ENCODE measurements at regions not wholly inside any gene's neighbourhood (a gene's known extent, or its start where the extent isn't known, plus 50 kb on each side); places are given as distances from the start of the nearest gene placed in this dataset.

- no peaks in the 10 kb centered on the region for H3K36me3 Mint-ChIP-seq (ENCODE audit: low read depth)
- peaks cover 8% of the 10 kb centered on the region for H3K9me3 Mint-ChIP-seq
- no peaks in the 10 kb centered on the region for H3K27me3 Mint-ChIP-seq (ENCODE audit: low read depth)
- H3K27ac Mint-ChIP-seq, result no peak overlapping the region
- H3K4me3 Mint-ChIP-seq, result no peak overlapping the region
- no peaks in the 10 kb centered on the region for H3K4me1 Mint-ChIP-seq (ENCODE audit: low read depth)
Measured at GRCh38 chr7:124338861-124339260, 306.0 kb upstream of the TMEM229A start.

DNA sequence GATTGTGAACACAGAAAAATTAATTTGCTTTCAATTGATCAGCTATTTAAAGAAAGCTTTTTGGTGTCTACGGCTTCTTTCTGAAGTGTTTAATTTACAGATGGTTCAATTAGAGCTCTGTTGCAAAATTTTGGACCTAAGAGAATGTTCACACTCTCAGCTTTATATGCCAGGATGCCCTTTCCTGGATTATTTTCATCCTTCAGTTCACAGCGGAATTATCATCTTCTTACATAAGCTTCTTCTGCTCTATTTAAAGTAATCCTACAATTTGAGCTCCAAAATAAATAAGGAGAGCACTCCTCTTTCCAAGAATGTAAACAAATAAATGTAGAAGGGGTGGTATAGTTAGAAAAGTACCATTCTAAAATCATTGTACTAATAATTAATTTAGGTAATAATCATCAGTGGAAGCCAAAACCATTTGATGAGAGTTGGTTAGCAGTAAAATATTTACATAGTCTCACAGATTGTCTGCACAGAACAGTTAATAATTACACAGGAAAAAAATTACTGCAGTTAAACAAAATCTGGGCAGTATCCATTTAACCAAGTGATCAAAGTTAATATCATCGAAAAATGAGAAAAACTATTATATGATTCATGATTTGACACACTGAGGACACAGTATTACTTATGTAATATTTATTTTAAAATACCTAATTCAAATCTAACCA is 298.0 kb upstream of the TMEM229A start:
- no peak overlapping the region for H3K4me3 Mint-ChIP-seq
- no peaks in the 10 kb centered on the region for H3K27me3 Mint-ChIP-seq (ENCODE audit: low read depth)
- H3K4me1 Mint-ChIP-seq (ENCODE audit: low read depth), result no peaks in the 10 kb centered on the region
- H3K27ac Mint-ChIP-seq, result no peak overlapping the region
- no peaks in the 10 kb centered on the region for H3K9me3 Mint-ChIP-seq
- H3K36me3 Mint-ChIP-seq (ENCODE audit: low read depth), result no peaks in the 10 kb centered on the region

DNA sequence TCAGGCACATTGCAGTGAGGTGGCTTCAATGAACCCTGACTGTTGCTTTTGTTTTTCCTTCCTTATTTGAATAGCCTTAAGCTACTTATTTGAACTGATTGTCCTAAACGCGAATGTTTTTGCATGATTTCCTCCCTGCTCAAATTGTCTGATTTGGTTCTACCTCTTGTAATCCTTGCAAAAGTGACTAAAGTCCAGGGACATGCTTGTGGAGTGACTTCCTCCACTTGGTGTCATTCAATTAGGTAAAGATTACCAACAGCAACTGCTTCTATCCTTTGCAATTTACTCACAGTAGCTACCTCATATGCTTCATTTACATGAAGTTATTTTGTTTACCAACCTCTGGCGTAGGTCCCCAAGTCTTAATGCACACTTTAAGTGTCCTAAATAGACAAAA is 295.9 kb upstream of the TMEM229A start:
- Mint-ChIP-seq H3K4me1 (ENCODE audit: low read depth) (no peaks in the 10 kb centered on the region), H3K27me3 (ENCODE audit: low read depth) (no peaks in the 10 kb centered on the region), H3K4me3 (no peak overlapping the region), H3K27ac (no peak overlapping the region), H3K9me3 (no peaks in the 10 kb centered on the region), H3K36me3 (ENCODE audit: low read depth) (no peaks in the 10 kb centered on the region)

DNA sequence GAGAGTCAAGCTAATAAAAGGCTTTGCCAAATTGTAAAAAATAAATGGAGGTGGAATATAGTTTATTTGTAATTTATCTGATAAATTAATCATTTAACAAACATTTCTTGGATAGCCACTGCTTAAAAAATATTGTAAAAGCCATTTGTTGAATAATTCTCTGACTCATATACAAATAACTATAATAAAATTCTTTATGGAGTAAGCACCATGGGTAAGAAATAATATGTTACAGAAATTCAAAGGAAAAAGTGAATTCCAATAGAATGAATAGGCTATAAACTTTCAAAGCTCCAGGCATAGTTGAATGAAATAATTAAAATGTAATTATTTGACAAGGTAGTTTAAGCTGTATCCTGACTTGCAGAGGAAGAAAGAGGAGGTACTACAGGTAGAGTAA is 291.4 kb upstream of the TMEM229A start:
- Mint-ChIP-seq H3K27me3 (ENCODE audit: low read depth) (no peaks in the 10 kb centered on the region), H3K4me1 (ENCODE audit: low read depth) (no peaks in the 10 kb centered on the region), H3K36me3 (ENCODE audit: low read depth) (no peaks in the 10 kb centered on the region)

GRCh38 chr7:124323597-124323996 is 290.7 kb upstream of the TMEM229A start:
- Mint-ChIP-seq H3K27ac (no peak overlapping the region), H3K4me3 (no peak overlapping the region)

More for the DNA sequence above, 291.4 kb upstream of the TMEM229A start:
- H3K4me3 Mint-ChIP-seq, result no peak overlapping the region
- no peak overlapping the region for H3K27ac Mint-ChIP-seq
- no peaks in the 10 kb centered on the region for H3K9me3 Mint-ChIP-seq

GRCh38 chr7:124322561-124322960 is 289.7 kb upstream of the TMEM229A start:
- Mint-ChIP-seq H3K4me3 (no peak overlapping the region), H3K36me3 (ENCODE audit: low read depth) (no peaks in the 10 kb centered on the region), H3K4me1 (ENCODE audit: low read depth) (no peaks in the 10 kb centered on the region)

More at GRCh38 chr7:124323597-124323996, 290.7 kb upstream of the TMEM229A start:
- no peaks in the 10 kb centered on the region for H3K4me1 Mint-ChIP-seq (ENCODE audit: low read depth)
- no peaks in the 10 kb centered on the region for H3K36me3 Mint-ChIP-seq (ENCODE audit: low read depth)
- no peaks in the 10 kb centered on the region for H3K9me3 Mint-ChIP-seq
- H3K27me3 Mint-ChIP-seq (ENCODE audit: low read depth), result no peaks in the 10 kb centered on the region

GRCh38 chr7:124318721-124319450 is 286.0 kb upstream of the TMEM229A start:
- H3K36me3 Mint-ChIP-seq (ENCODE audit: low read depth), result no peaks in the 10 kb centered on the region
- no peaks in the 10 kb centered on the region for H3K27me3 Mint-ChIP-seq (ENCODE audit: low read depth)
- no peak overlapping the region for H3K4me3 Mint-ChIP-seq
- no peaks in the 10 kb centered on the region for H3K9me3 Mint-ChIP-seq
- no peaks in the 10 kb centered on the region for H3K4me1 Mint-ChIP-seq (ENCODE audit: low read depth)
- H3K27ac Mint-ChIP-seq, result no peak overlapping the region

More at GRCh38 chr7:124322561-124322960, 289.7 kb upstream of the TMEM229A start:
- no peaks in the 10 kb centered on the region for H3K27me3 Mint-ChIP-seq (ENCODE audit: low read depth)
- H3K27ac Mint-ChIP-seq, result no peak overlapping the region
- H3K9me3 Mint-ChIP-seq, result no peaks in the 10 kb centered on the region

DNA sequence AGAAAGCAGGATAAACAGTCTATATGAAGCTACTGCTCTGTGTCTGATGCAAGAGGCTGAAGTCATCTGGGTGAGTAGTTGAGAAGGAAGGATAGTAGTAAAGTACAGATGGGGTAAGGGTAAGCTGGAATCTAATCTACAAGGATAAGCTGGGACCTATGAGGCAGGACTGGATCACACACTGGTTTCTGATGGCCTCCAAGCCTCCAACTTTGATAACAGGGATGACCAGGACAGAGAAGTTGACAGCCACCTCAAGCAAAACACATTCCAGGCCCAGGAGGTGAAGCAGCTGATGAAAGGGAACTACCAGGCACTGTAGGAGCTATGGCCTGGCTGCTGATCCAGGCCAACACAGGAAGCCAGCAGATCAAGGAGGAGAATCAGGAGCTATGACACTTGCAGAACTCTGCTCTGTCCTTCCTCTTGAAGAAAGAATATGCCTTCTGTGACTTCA is 278.1 kb upstream of the TMEM229A start:
- Mint-ChIP-seq H3K27me3 (ENCODE audit: low read depth) (no peaks in the 10 kb centered on the region), H3K4me1 (ENCODE audit: low read depth) (no peaks in the 10 kb centered on the region), H3K4me3 (no peak overlapping the region), H3K27ac (no peak overlapping the region), H3K9me3 (no peaks in the 10 kb centered on the region), H3K36me3 (ENCODE audit: low read depth) (no peaks in the 10 kb centered on the region)

- H3K4me1 Mint-ChIP-seq (ENCODE audit: low read depth), result no peaks in the 10 kb centered on the region
- no peak overlapping the region for H3K27ac Mint-ChIP-seq
- no peak overlapping the region for H3K4me3 Mint-ChIP-seq
- no peaks in the 10 kb centered on the region for H3K27me3 Mint-ChIP-seq (ENCODE audit: low read depth)
- no peaks in the 10 kb centered on the region for H3K36me3 Mint-ChIP-seq (ENCODE audit: low read depth)
- H3K9me3 Mint-ChIP-seq, result no peaks in the 10 kb centered on the region
Measured at GRCh38 chr7:124308384-124308783, 275.5 kb upstream of the TMEM229A start.

- no peaks in the 10 kb centered on the region for H3K27me3 Mint-ChIP-seq (ENCODE audit: low read depth)
- peaks cover 19% of the 10 kb centered on the region for H3K9me3 Mint-ChIP-seq
- no peaks in the 10 kb centered on the region for H3K36me3 Mint-ChIP-seq (ENCODE audit: low read depth)
- H3K4me1 Mint-ChIP-seq (ENCODE audit: low read depth), result no peaks in the 10 kb centered on the region
- no peak overlapping the region for H3K4me3 Mint-ChIP-seq
- no peak overlapping the region for H3K27ac Mint-ChIP-seq
Measured at GRCh38 chr7:124295289-124295688, 262.4 kb upstream of the TMEM229A start.

DNA sequence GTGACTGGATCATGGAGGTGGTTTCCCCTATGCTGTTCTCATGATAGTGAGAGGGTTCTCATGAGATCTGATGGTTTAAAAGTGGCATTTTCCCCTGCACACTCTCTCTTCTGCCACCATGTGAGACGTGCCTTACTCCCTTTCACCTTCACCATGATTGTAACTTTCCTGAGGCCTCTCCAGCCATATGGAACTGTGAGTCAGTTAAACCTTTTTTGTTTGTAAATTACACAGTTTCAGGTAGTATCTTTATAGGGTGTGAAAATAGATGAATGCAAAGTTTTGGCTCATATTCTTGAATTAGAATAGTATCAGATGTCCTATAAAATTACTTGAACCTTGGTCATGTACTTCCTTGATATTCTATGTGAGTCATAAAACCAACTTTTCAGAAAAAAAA is 252.1 kb upstream of the TMEM229A start:
- Mint-ChIP-seq H3K4me3 (no peak overlapping the region), H3K27me3 (ENCODE audit: low read depth) (no peaks in the 10 kb centered on the region), H3K9me3 (no peaks in the 10 kb centered on the region), H3K4me1 (ENCODE audit: low read depth) (no peaks in the 10 kb centered on the region), H3K36me3 (ENCODE audit: low read depth) (no peaks in the 10 kb centered on the region), H3K27ac (no peak overlapping the region)

DNA sequence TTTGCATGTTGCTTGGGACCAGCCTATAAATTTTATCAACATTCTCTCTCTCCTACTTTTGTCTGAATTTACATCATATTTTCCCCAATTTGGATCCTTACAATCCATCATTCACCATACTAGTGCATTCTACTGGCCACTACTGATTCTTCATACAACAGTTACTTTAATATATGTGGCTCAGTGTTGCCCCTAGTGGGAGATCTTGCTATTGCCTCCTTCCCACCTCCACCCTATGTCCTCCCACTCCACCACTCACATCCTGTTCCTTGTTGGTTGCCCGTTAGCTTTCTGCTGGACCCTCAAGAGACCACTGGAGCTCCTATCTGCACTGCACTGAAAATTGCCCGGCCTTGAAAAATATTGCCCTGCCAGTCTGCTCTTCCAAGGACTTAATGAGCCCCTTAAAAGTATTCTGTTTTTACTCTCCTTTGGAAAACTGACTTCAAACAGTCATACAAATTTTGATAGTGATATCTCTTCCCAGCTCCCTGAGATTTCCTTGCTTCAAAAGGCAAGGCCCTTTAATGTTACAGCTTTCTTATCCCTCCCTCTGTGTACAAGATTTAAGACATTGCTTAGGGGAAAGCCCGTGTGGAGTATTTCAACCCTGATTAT is 243.2 kb upstream of the TMEM229A start:
- Mint-ChIP-seq H3K27me3 (ENCODE audit: low read depth) (no peaks in the 10 kb centered on the region), H3K27ac (no peak overlapping the region), H3K36me3 (ENCODE audit: low read depth) (no peaks in the 10 kb centered on the region), H3K4me3 (no peak overlapping the region), H3K4me1 (ENCODE audit: low read depth) (no peaks in the 10 kb centered on the region), H3K9me3 (no peaks in the 10 kb centered on the region)

GRCh38 chr7:124275411-124275810 is 242.5 kb upstream of the TMEM229A start:
- Mint-ChIP-seq H3K36me3 (ENCODE audit: low read depth) (no peaks in the 10 kb centered on the region), H3K4me1 (ENCODE audit: low read depth) (no peaks in the 10 kb centered on the region), H3K4me3 (no peak overlapping the region), H3K27me3 (ENCODE audit: low read depth) (no peaks in the 10 kb centered on the region), H3K27ac (no peak overlapping the region), H3K9me3 (no peaks in the 10 kb centered on the region)

- Mint-ChIP-seq H3K27me3 (ENCODE audit: low read depth) (no peaks in the 10 kb centered on the region), H3K36me3 (ENCODE audit: low read depth) (no peaks in the 10 kb centered on the region), H3K27ac (no peak overlapping the region), H3K4me3 (no peak overlapping the region), H3K4me1 (ENCODE audit: low read depth) (no peaks in the 10 kb centered on the region), H3K9me3 (no peaks in the 10 kb centered on the region)
Measured at GRCh38 chr7:124269774-124270173, 236.9 kb upstream of the TMEM229A start.

GRCh38 chr7:124267154-124267553 is 234.3 kb upstream of the TMEM229A start:
- Mint-ChIP-seq H3K27me3 (ENCODE audit: low read depth) (no peaks in the 10 kb centered on the region), H3K27ac (no peak overlapping the region), H3K4me3 (no peak overlapping the region), H3K9me3 (no peaks in the 10 kb centered on the region), H3K36me3 (ENCODE audit: low read depth) (no peaks in the 10 kb centered on the region), H3K4me1 (ENCODE audit: low read depth) (no peaks in the 10 kb centered on the region)
